H1 (cell line): ENCODE measurements at regions not wholly inside any gene's neighbourhood (a gene's known extent, or its start where the extent isn't known, plus 50 kb on each side); places are given as distances from the start of the nearest gene placed in this dataset.

Source experiments
- CTCF ChIA-PET: fragments of 300-600 bp; sonication (Branson Sonifier 250); formaldehyde crosslinking; loops from one replicate; lab custom pipeline; 2021; ENCODE audit not compliant: partially characterized antibody; lab: Charles Lee
- POLR2A ChIA-PET: fragments of 300-600 bp; sonication (Branson Sonifier 250); formaldehyde crosslinking; loops from one replicate; lab custom pipeline; 2021; ENCODE audit warnings: inconsistent platforms; ENCODE audit not compliant: partially characterized antibody; lab: Charles Lee
- DNase-seq, 2 experiments: peaks; one replicate each; pipeline versions ENCODE4 v3.0.0 to v3.0.0-alpha.2; 2010 to 2022; ENCODE audit warnings: low spot score in 2 of 2, low read depth in 1 of 2, mixed read lengths in 1 of 2
- FAIRE-seq: peaks from 2 replicates; lab custom pipeline; 2011; peaks lifted over from hg19 to GRCh38; lab: Jason Lieb, UNC
- H2AFZ ChIP-seq: 2 replicates; pipeline ENCODE4 v1.8.1; 2012; ENCODE audit warnings: low read length, inconsistent platforms
- H2AK5ac ChIP-seq: 2 replicates; pipeline ENCODE4 v1.6.1; 2013; ENCODE audit warnings: low read depth, low read length
- H2BK120ac ChIP-seq: replicated peaks from 2 replicates; pipeline ENCODE3; 2013; ENCODE audit warnings: low read depth, low read length, inconsistent platforms
- H2BK12ac ChIP-seq: 2 replicates; pipeline ENCODE4 v1.6.1; 2013; ENCODE audit warnings: low read depth, low read length
- H2BK15ac ChIP-seq: 2 replicates; pipeline ENCODE4 v1.6.1; 2013; ENCODE audit warnings: low read length
- H2BK20ac ChIP-seq: 2 replicates; pipeline ENCODE4 v1.6.1; 2013; ENCODE audit warnings: low read length
- H2BK5ac ChIP-seq: 2 replicates; pipeline ENCODE4 v1.6.1; 2013; ENCODE audit warnings: low read depth, low read length
- H3K14ac ChIP-seq: 2 replicates; pipeline ENCODE4 v1.6.1; 2013; ENCODE audit warnings: inconsistent platforms; ENCODE audit not compliant: insufficient read length
- H3K18ac ChIP-seq: 2 replicates; pipeline ENCODE4 v1.6.1; 2013; ENCODE audit warnings: low read length; ENCODE audit errors: extremely low read depth
- H3K23ac ChIP-seq: 2 replicates; pipeline ENCODE4 v1.6.1; 2013; ENCODE audit warnings: inconsistent platforms; ENCODE audit not compliant: insufficient read length
- H3K23me2 ChIP-seq: 2 replicates; pipeline ENCODE4 v1.6.1; 2013; ENCODE audit warnings: low read depth, low read length
- H3K27ac ChIP-seq: 2 replicates; pipeline ENCODE4 v1.6.1; 2011; ENCODE audit warnings: low read depth, low read length, inconsistent platforms
- H3K27me3 ChIP-seq, 4 experiments: replicated peaks in 1 of 4; 1 replicate in 1 of 4; 2 replicates in 3 of 4; pipeline versions ENCODE4 v1.6.1 to v1.8.1; 2011 to 2013; ENCODE audit warnings: low read length in 3 of 4, mild to moderate bottlenecking in 3 of 4, inconsistent platforms in 2 of 4, mixed read lengths in 2 of 4, moderate library complexity in 1 of 4; ENCODE audit not compliant: control insufficient read depth in 3 of 4, insufficient read depth in 3 of 4; ENCODE audit errors: extremely low read depth in 1 of 4
- H3K36me3 ChIP-seq, 4 experiments: 2 replicates each; pipeline versions ENCODE4 v1.6.1 to v1.8.1; 2011 to 2013; ENCODE audit warnings: mild to moderate bottlenecking in 4 of 4, low read length in 3 of 4, moderate library complexity in 2 of 4, control low read depth in 1 of 4, inconsistent platforms in 1 of 4; ENCODE audit not compliant: insufficient read depth in 4 of 4, control insufficient read depth in 2 of 4
- H3K4ac ChIP-seq: replicated peaks from 2 replicates; pipeline ENCODE3; 2013; ENCODE audit warnings: low read length, low read depth, mixed read lengths, inconsistent platforms; ENCODE audit not compliant: insufficient read length
- H3K4me1 ChIP-seq, 4 experiments: replicated peaks in 1 of 4; 1 replicate in 1 of 4; 2 replicates in 3 of 4; pipeline versions ENCODE4 v1.6.1 to v1.8.1; 2011 to 2013; ENCODE audit warnings: low read length in 3 of 4, inconsistent platforms in 2 of 4, mixed read lengths in 1 of 4; ENCODE audit not compliant: insufficient read depth in 4 of 4, control insufficient read depth in 3 of 4
- H3K4me2 ChIP-seq, 2 experiments: 2 replicates each; pipeline versions ENCODE4 v1.6.1 to v1.8.1; 2011 to 2013; ENCODE audit warnings: low read depth in 2 of 2, low read length in 2 of 2, control low read depth in 1 of 2, inconsistent platforms in 1 of 2, mild to moderate bottlenecking in 1 of 2; ENCODE audit not compliant: insufficient read depth in 1 of 2
- H3K4me3 ChIP-seq, 4 experiments: fragments of 200-600, 300-600 bp in 1 of 4; sonication (generic), shearing (Covaris generic), sonication (Bioruptor Twin) in 1 of 4; 2 replicates each; pipeline versions ENCODE4 v1.5.1 to v1.8.1; 2011 to 2016; ENCODE audit warnings: low read length in 4 of 4, low read depth in 3 of 4, control low read depth in 2 of 4, inconsistent platforms in 2 of 4, mild to moderate bottlenecking in 2 of 4, mixed read lengths in 1 of 4, moderate library complexity in 1 of 4; ENCODE audit not compliant: insufficient read depth in 2 of 4; ENCODE audit errors: extremely low read depth in 1 of 4
- H3K56ac ChIP-seq: replicated peaks from 2 replicates; pipeline ENCODE3; 2013; ENCODE audit warnings: low read depth, mild to moderate bottlenecking, mixed read lengths, low read length, inconsistent platforms; ENCODE audit not compliant: insufficient read length
- H3K79me1 ChIP-seq: 2 replicates; pipeline ENCODE4 v1.6.1; 2013; ENCODE audit warnings: low read depth, low read length, control low read depth
- H3K79me2 ChIP-seq, 2 experiments: 2 replicates each; pipeline versions ENCODE4 v1.6.1 to v1.8.1; 2012 to 2013; ENCODE audit warnings: low read length in 2 of 2, mild to moderate bottlenecking in 2 of 2, inconsistent platforms in 1 of 2; ENCODE audit not compliant: insufficient read depth in 2 of 2, control insufficient read depth in 1 of 2
- H3K9ac ChIP-seq, 4 experiments: replicated peaks in 1 of 4; 1 replicate in 1 of 4; 2 replicates in 3 of 4; pipeline versions ENCODE4 v1.6.1 to v1.8.1; 2011 to 2013; ENCODE audit warnings: low read depth in 3 of 4, low read length in 3 of 4, control low read depth in 2 of 4, mild to moderate bottlenecking in 2 of 4, moderate library complexity in 2 of 4, inconsistent platforms in 1 of 4; ENCODE audit errors: extremely low read depth in 1 of 4
- H3K9me3 ChIP-seq, 2 experiments: 2 replicates each; pipeline versions ENCODE4 v1.6.1 to v1.8.1; 2012 to 2013; ENCODE audit warnings: mild to moderate bottlenecking in 2 of 2, moderate library complexity in 2 of 2, control low read depth in 1 of 2, inconsistent platforms in 1 of 2, low read depth in 1 of 2, low read length in 1 of 2, mixed read lengths in 1 of 2; ENCODE audit not compliant: insufficient read depth in 2 of 2
- H4K20me1 ChIP-seq, 2 experiments: replicated peaks in 1 of 2; 2 replicates each; pipeline versions ENCODE3 to v1.8.1; 2011 to 2013; ENCODE audit warnings: inconsistent platforms in 2 of 2, low read length in 2 of 2, mild to moderate bottlenecking in 1 of 2; ENCODE audit not compliant: insufficient read depth in 2 of 2, control insufficient read depth in 1 of 2
- H4K5ac ChIP-seq: 2 replicates; pipeline ENCODE4 v1.6.1; 2013; ENCODE audit warnings: low read length, low read depth, mixed read lengths, inconsistent platforms; ENCODE audit not compliant: insufficient read length
- H4K8ac ChIP-seq: 2 replicates; pipeline ENCODE4 v1.8.0; 2013; ENCODE audit warnings: mild to moderate bottlenecking, moderate library complexity, low read length, inconsistent platforms; ENCODE audit not compliant: insufficient read depth; ENCODE audit errors: extremely low read depth
- H4K91ac ChIP-seq: replicated peaks from 2 replicates; pipeline ENCODE3; 2013; ENCODE audit warnings: low read length, mixed read lengths, inconsistent platforms; ENCODE audit not compliant: insufficient read length
- ASH2L ChIP-seq: fragments of 200-600, 300-600 bp; sonication (generic); IDR thresholded peaks from one replicate; pipeline ENCODE4 v1.7.1; 2017; ENCODE audit warnings: low read length
- JUND ChIP-seq: IDR thresholded peaks from 2 replicates; pipeline ENCODE4 v1.6.1; 2011; ENCODE audit warnings: mild to moderate bottlenecking, improper control_type of control experiment, low read length
- RNF2 ChIP-seq: fragments of 200-900, 300-1000 bp; sonication (generic); IDR thresholded peaks from 2 replicates; pipeline ENCODE4 v1.7.1; 2016; ENCODE audit warnings: borderline replicate concordance, low read depth, mild to moderate bottlenecking, antibody characterized with exemption, low read length; ENCODE audit not compliant: poor library complexity, severe bottlenecking; ENCODE audit errors: missing control alignments
- TEAD4 ChIP-seq: IDR thresholded peaks from 2 replicates; pipeline ENCODE4 v1.6.1; 2012; ENCODE audit warnings: low read depth, low read length, inconsistent platforms, mixed read lengths
- YY1 ChIP-seq: IDR thresholded peaks from 2 replicates; pipeline ENCODE4 v1.6.1; 2011; ENCODE audit warnings: low read depth, mild to moderate bottlenecking, low read length
- WGBS, 2 experiments: shearing (Covaris generic) in 1 of 2; methylation state at CpG; one replicate each; pipeline versions ENCODE4 v1.1.6 to v1.1.7; 2013 to 2015; ENCODE audit warnings: low lambda C conversion rate in 2 of 2, mixed read lengths in 2 of 2, inconsistent platforms in 1 of 2, low coverage in 1 of 2, missing lambda C conversion rate in 1 of 2; ENCODE audit not compliant: insufficient replicate concordance in 2 of 2, insufficient coverage in 1 of 2, insufficient read length in 1 of 2; ENCODE audit errors: extremely low coverage in 1 of 2, missing lambda C conversion rate in 1 of 2; 5-methylcytosine and 5-hydroxymethylcytosine counted together

- Histone ChIP-seq H3K14ac (no peak overlapping the region), H2BK12ac (no peak overlapping the region), H3K79me1 (no peaks in the 10 kb centered on the region), H2BK5ac (no peak overlapping the region), H3K27me3 (no peaks in the 10 kb centered on the region), H2BK120ac (no peak overlapping the region), H3K23ac (no peak overlapping the region), H3K4me2 (0 out of 4 replicates have a peak overlapping the region, but pooled peaks of 1 of the 2 experiments have one; percentile 23), H4K20me1 (no peaks in the 10 kb centered on the region), H4K5ac (peak overlapping the region; percentile 85), H3K23me2 (no peaks in the 10 kb centered on the region), H3K4ac (no peak overlapping the region), H3K36me3 (no peaks in the 10 kb centered on the region), H3K27ac (no peak overlapping the region), H4K8ac (no peak overlapping the region), H3K4me1 (peaks cover 0 to 7% (median 5%) of the 10 kb centered on the region in 4 experiments; a peak in 3 of 7 replicates), H3K56ac (no peak overlapping the region), H4K91ac (no peak overlapping the region), H3K4me3 (no peak overlapping the region)
- no peak for DNase-seq
- CTCF ChIA-PET, result interaction anchor here (1.6 kb wide), 1 partner anchor 23 kb away, joined by 4 read pairs; no protein-coding TSS in a partner anchor
- TF ChIP-seq TEAD4 (peak; percentile 99), JUND (no peak), YY1 (no peak), ASH2L (no peak), RNF2 (no peak)
- TF ChIP-seq, all 59 proteins: peak for 1
- POLR2A ChIA-PET, result no interaction called here
- Histone ChIP-seq H2AK5ac (no peak overlapping the region), H3K79me2 (no peaks in the 10 kb centered on the region), H3K9me3 (no peaks in the 10 kb centered on the region; a peak in 1 of 4 replicates), H2BK20ac (no peak overlapping the region), H3K18ac (no peak overlapping the region), H2AFZ (no peak overlapping the region), H2BK15ac (no peak overlapping the region), H3K9ac (no peak overlapping the region)
- 55% methylated on average over 2 of the region's 2 CpGs; no CpG with 5 or more reads in 1 of the 2 experiments for WGBS, 2 experiments
- peak; percentile 94 for FAIRE-seq
These were observed 53.0 kb upstream of the MAGI2 start for GRCh38 chr7:79506481-79506880.
